WTC11 (cell line): ENCODE measurements at regions not wholly inside any gene's neighbourhood (a gene's known extent, or its start where the extent isn't known, plus 50 kb on each side); places are given as distances from the start of the nearest gene placed in this dataset.

Source experiments
- ATAC-seq: fragments of 200-7000 bp; cut with Tn5 transposase; 2 replicates; pipeline ENCODE4 v1.10.0; 2021; ENCODE audit warnings: mild to moderate bottlenecking, moderate library complexity
- CTCF ChIA-PET: fragments of 300-600 bp; sonication (Branson Sonifier 250); formaldehyde crosslinking; loops from one replicate; lab custom pipeline; 2021; ENCODE audit warnings: antibody characterized with exemption; lab: Charles Lee
- POLR2A ChIA-PET: fragments of 350-600 bp; sonication (Branson Sonifier 250); formaldehyde crosslinking; loops from one replicate; lab custom pipeline; 2021; ENCODE audit warnings: antibody characterized with exemption; lab: Charles Lee
- DNase-seq: peaks from one replicate; pipeline ENCODE4 v3.0.0; 2021; ENCODE audit warnings: low spot score
- H3K27ac Mint-ChIP-seq: 2 replicates; pipeline ENCODE4 v1.8.0; 2021; ENCODE audit warnings: mixed read lengths
- H3K27me3 Mint-ChIP-seq: 2 replicates; pipeline ENCODE4 v1.8.0; 2021; ENCODE audit warnings: low read depth, mild to moderate bottlenecking, moderate library complexity, mixed read lengths
- H3K36me3 Mint-ChIP-seq: 2 replicates; pipeline ENCODE4 v1.8.0; 2021; ENCODE audit warnings: mixed read lengths
- H3K4me1 Mint-ChIP-seq: 2 replicates; pipeline ENCODE4 v1.8.0; 2022; ENCODE audit warnings: mixed read lengths
- H3K4me3 Mint-ChIP-seq: 2 replicates; pipeline ENCODE4 v1.8.0; 2021; ENCODE audit warnings: mild to moderate bottlenecking, moderate library complexity, mixed read lengths
- H3K9me3 Mint-ChIP-seq: 2 replicates; pipeline ENCODE4 v1.8.0; 2021; ENCODE audit warnings: mixed read lengths
- ATF3 ChIP-seq: sonication (generic); formaldehyde crosslinking; conservative IDR thresholded peaks from 2 replicates; pipeline ENCODE4 v1.8.1; 2022; ENCODE audit warnings: mild to moderate bottlenecking, missing genetic modification reagents
- CBFB ChIP-seq: sonication (generic); formaldehyde crosslinking; IDR thresholded peaks from 2 replicates; pipeline ENCODE4 v1.8.1; 2022; ENCODE audit warnings: mild to moderate bottlenecking, low read depth, missing genetic modification reagents
- ELF4 ChIP-seq: sonication (generic); formaldehyde crosslinking; IDR thresholded peaks from 2 replicates; pipeline ENCODE4 v1.8.1; 2022; ENCODE audit warnings: low read depth, mild to moderate bottlenecking, moderate library complexity, missing genetic modification reagents
- HMGA2 ChIP-seq: fragments of 250-450 bp; sonication (Bioruptor Pico); IDR thresholded peaks from 2 replicates; pipeline ENCODE4 v1.4.0; 2021; ENCODE audit warnings: mild to moderate bottlenecking, moderate library complexity
- NFYB ChIP-seq: sonication (generic); formaldehyde crosslinking; conservative IDR thresholded peaks from 2 replicates; pipeline ENCODE4 v1.8.0; 2022; ENCODE audit warnings: low read depth, missing genetic modification reagents
- RORB ChIP-seq: fragments of 250-450 bp; sonication (Bioruptor Pico); IDR thresholded peaks from 2 replicates; pipeline ENCODE4 v1.9.0; 2021; ENCODE audit warnings: mild to moderate bottlenecking
- SP1 ChIP-seq: sonication (generic); formaldehyde crosslinking; conservative IDR thresholded peaks from 2 replicates; pipeline ENCODE4 v1.8.1; 2022; ENCODE audit warnings: missing genetic modification reagents
- STAT6 ChIP-seq: sonication (generic); formaldehyde crosslinking; conservative IDR thresholded peaks from 2 replicates; pipeline ENCODE4 v1.8.1; 2023; ENCODE audit warnings: mild to moderate bottlenecking, low read depth, missing genetic modification reagents, moderate library complexity
- TCF7 ChIP-seq: sonication (generic); formaldehyde crosslinking; IDR thresholded peaks from 2 replicates; pipeline ENCODE4 v1.8.0; 2022; ENCODE audit warnings: mild to moderate bottlenecking, low read depth, missing genetic modification reagents, moderate library complexity
- ZMAT4 ChIP-seq: fragments of 250-450 bp; sonication (Bioruptor Pico); IDR thresholded peaks from 2 replicates; pipeline ENCODE4 v1.9.0; 2021; ENCODE audit warnings: mild to moderate bottlenecking
- ZNF121 ChIP-seq: sonication (generic); formaldehyde crosslinking; IDR thresholded peaks from 2 replicates; pipeline ENCODE4 v1.8.0; 2023; ENCODE audit warnings: missing genetic modification reagents
- ZNF138 ChIP-seq: sonication (generic); formaldehyde crosslinking; conservative IDR thresholded peaks from 2 replicates; pipeline ENCODE4 v1.8.1; 2022; ENCODE audit warnings: mild to moderate bottlenecking, moderate library complexity, missing genetic modification reagents
- ZNF281 ChIP-seq: sonication (generic); formaldehyde crosslinking; IDR thresholded peaks from 2 replicates; pipeline ENCODE4 v1.8.0; 2023; ENCODE audit warnings: mild to moderate bottlenecking, missing genetic modification reagents
- ZNF317 ChIP-seq: sonication (generic); formaldehyde crosslinking; IDR thresholded peaks from 2 replicates; pipeline ENCODE4 v1.8.1; 2023; ENCODE audit warnings: low read depth, mild to moderate bottlenecking, moderate library complexity, missing genetic modification reagents, borderline replicate concordance
- ZNF396 ChIP-seq: fragments of 250-450 bp; sonication (Bioruptor Pico); IDR thresholded peaks from 2 replicates; pipeline ENCODE4 v1.8.0; 2021; ENCODE audit warnings: mild to moderate bottlenecking, moderate library complexity, borderline replicate concordance
- ZNF512 ChIP-seq: sonication (generic); formaldehyde crosslinking; IDR thresholded peaks from 2 replicates; pipeline ENCODE4 v1.8.1; 2022; ENCODE audit warnings: missing genetic modification reagents, borderline replicate concordance
- ZNF671 ChIP-seq: fragments of 250-450 bp; sonication (Bioruptor Pico); IDR thresholded peaks from 2 replicates; pipeline ENCODE4 v1.8.0; 2021; ENCODE audit warnings: mild to moderate bottlenecking
- ZSCAN18 ChIP-seq: fragments of 250-450 bp; sonication (Bioruptor Pico); IDR thresholded peaks from 2 replicates; pipeline ENCODE4 v2.1.2; 2022; ENCODE audit warnings: mild to moderate bottlenecking, moderate library complexity

- no peak for DNase-seq
- ChIA-PET POLR2A (no interaction called here), CTCF (no interaction called here)
- Mint-ChIP-seq H3K27me3 (no peaks in the 10 kb centered on the region), H3K4me1 (peaks cover 4% of the 10 kb centered on the region; the same call in 1 of the 2 replicates), H3K27ac (no peak overlapping the region), H3K4me3 (no peak overlapping the region), H3K9me3 (no peaks in the 10 kb centered on the region), H3K36me3 (no peaks in the 10 kb centered on the region)
- TF ChIP-seq ZNF396 (CRISPR knock-in tag) = no peak
- TF ChIP-seq HMGA2 = no peak
- TF ChIP-seq ZNF281 = no peak
- ATAC-seq = no peak
These were observed 415.9 kb upstream of the SLC8A1 start for GRCh38 chr2:40867829-40868228.

GRCh38 chr2:40872580-40872979, 420.7 kb upstream of the SLC8A1 start:
- no peak for DNase-seq
- no peak for TF ChIP-seq TCF7 (CRISPR knock-in tag)
- TF ChIP-seq NFYB (CRISPR knock-in tag) = no peak
- no peak for TF ChIP-seq ZMAT4
- TF ChIP-seq RORB (CRISPR knock-in tag) = no peak
- no peak for TF ChIP-seq ZNF281
- TF ChIP-seq ZNF121 = no peak
- TF ChIP-seq STAT6 (CRISPR knock-in tag) = no peak
- TF ChIP-seq ELF4 = no peak
- TF ChIP-seq ZSCAN18 (CRISPR knock-in tag) = no peak
- no peak for TF ChIP-seq SP1 (CRISPR knock-in tag)
- no peak for TF ChIP-seq ZNF317
- TF ChIP-seq ZNF512 (CRISPR knock-in tag) = no peak
- TF ChIP-seq ZNF671 (CRISPR knock-in tag) = no peak
- no peak for TF ChIP-seq ATF3 (CRISPR knock-in tag)
- no peak for TF ChIP-seq CBFB (CRISPR knock-in tag)
- TF ChIP-seq ZNF138 = no peak
- TF ChIP-seq, all 79 proteins: peak for 0

More at GRCh38 chr2:40872580-40872979, 420.7 kb upstream of the SLC8A1 start:
- Mint-ChIP-seq H3K27ac (no peak overlapping the region), H3K9me3 (no peaks in the 10 kb centered on the region), H3K4me3 (no peak overlapping the region), H3K36me3 (no peaks in the 10 kb centered on the region), H3K4me1 (peaks cover 4% of the 10 kb centered on the region; the same call in 1 of the 2 replicates), H3K27me3 (no peaks in the 10 kb centered on the region)
- ChIA-PET POLR2A (no interaction called here), CTCF (no interaction called here)
- ATAC-seq = no peak
